PC-3 (cell line): ENCODE measurements at regions not wholly inside any gene's neighbourhood (a gene's known extent, or its start where the extent isn't known, plus 50 kb on each side); places are given as distances from the start of the nearest gene placed in this dataset.

ENCODE experiments used
- ATAC-seq: fragments of 200-7000 bp; cut with Tn5 transposase; 2 replicates; pipeline ENCODE4 v1.9.1; 2020; ENCODE audit warnings: mild to moderate bottlenecking, moderate library complexity
- BruUV-seq: library from RNA; stranded (reverse); fragments of 400-500 nt; replicated peaks from 2 replicates; lab custom pipeline; 2021; lab: Mats Ljungman, UMichigan
- CTCF ChIA-PET: fragments of 300-600 bp; sonication (Branson Sonifier 250); formaldehyde crosslinking; loops from one replicate; lab custom pipeline; 2022; ENCODE audit warnings: antibody characterized with exemption; lab: Charles Lee
- POLR2A ChIA-PET: fragments of 300-600 bp; sonication (Branson Sonifier 250); formaldehyde crosslinking; loops from one replicate; lab custom pipeline; 2022; ENCODE audit warnings: antibody characterized with exemption; ENCODE audit not compliant: unreplicated experiment; lab: Charles Lee
- DNase-seq: peaks from one replicate; pipeline ENCODE4 v3.0.0-alpha.2; 2015
- H2AFZ ChIP-seq: fragments of 300-600 bp; sonication (generic); 2 replicates; pipeline ENCODE4 v1.6.0; 2016; ENCODE audit warnings: antibody characterized with exemption, low read length
- H3F3A ChIP-seq: fragments of 300-600 bp; sonication (generic); one replicate; pipeline ENCODE4 v1.6.0; 2017; ENCODE audit warnings: antibody characterized with exemption, low read length, control low read depth, mild to moderate bottlenecking; ENCODE audit not compliant: unreplicated experiment
- H3K27ac ChIP-seq: fragments of 300-600 bp; sonication (generic); 2 replicates; pipeline ENCODE4 v1.5.1; 2016; ENCODE audit warnings: mild to moderate bottlenecking, low read length
- H3K27me3 ChIP-seq: fragments of 300-600 bp; sonication (generic); 2 replicates; pipeline ENCODE4 v1.6.1; 2016; ENCODE audit warnings: low read length, mixed read lengths
- H3K36me3 ChIP-seq: fragments of 300-600 bp; sonication (generic); 2 replicates; pipeline ENCODE4 v1.6.1; 2016; ENCODE audit warnings: low read depth, mixed run types, low read length, mixed read lengths
- H3K4me1 ChIP-seq: fragments of 300-600 bp; sonication (generic); 2 replicates; pipeline ENCODE4 v1.5.1; 2016; ENCODE audit warnings: low read length; ENCODE audit not compliant: insufficient read depth
- H3K4me2 ChIP-seq: fragments of 300-600 bp; sonication (generic); 2 replicates; pipeline ENCODE4 v1.6.0; 2016; ENCODE audit warnings: low read length
- H3K4me3 ChIP-seq: fragments of 300-600 bp; sonication (generic); 2 replicates; pipeline ENCODE4 v1.5.1; 2016; ENCODE audit warnings: mild to moderate bottlenecking, low read length, mixed read lengths
- H3K79me2 ChIP-seq: fragments of 300-600 bp; sonication (generic); 2 replicates; pipeline ENCODE4 v1.6.1; 2017; ENCODE audit warnings: low read length, mixed read lengths
- H3K9ac ChIP-seq: fragments of 300-600 bp; sonication (generic); 2 replicates; pipeline ENCODE4 v1.6.0; 2016; ENCODE audit warnings: mild to moderate bottlenecking, low read length
- H3K9me2 ChIP-seq: fragments of 300-600 bp; sonication (generic); replicated peaks from 2 replicates; pipeline ENCODE4 v1.6.1; 2016; ENCODE audit warnings: mixed run types, low read length, mixed read lengths
- H3K9me3 ChIP-seq: fragments of 300-600 bp; sonication (generic); 2 replicates; pipeline ENCODE4 v1.6.1; 2016; ENCODE audit warnings: low read length, mixed read lengths
- H4K20me1 ChIP-seq: fragments of 300-600 bp; sonication (generic); 2 replicates; pipeline ENCODE4 v1.6.1; 2016; ENCODE audit warnings: low read length, mixed read lengths
- EZH2 ChIP-seq: fragments of 300-600 bp; sonication (generic); IDR thresholded peaks from one replicate; pipeline ENCODE4 v1.6.1; 2017; ENCODE audit warnings: antibody characterized with exemption, mild to moderate bottlenecking, low read length; ENCODE audit not compliant: unreplicated experiment
- EZH2phosphoT487 ChIP-seq: fragments of 300-600 bp; sonication (generic); IDR thresholded peaks from 2 replicates; pipeline ENCODE4 v1.6.1; 2018; ENCODE audit warnings: mild to moderate bottlenecking, antibody characterized with exemption, low read length, borderline replicate concordance
- intact Hi-C: fragments of 100-400 bp; cut with micrococcal nuclease; formaldehyde crosslinking; loops from 2 replicates; pipeline ENCODE4 v1.9.0; 2023
- TF ChIP-seq, protein P1 (sequence below): fragments of 300-600 bp; sonication (generic); conservative IDR thresholded peaks from 2 replicates; pipeline ENCODE4 v1.5.1; 2017; ENCODE audit warnings: antibody characterized with exemption, low read depth, mild to moderate bottlenecking, low read length

DNA sequence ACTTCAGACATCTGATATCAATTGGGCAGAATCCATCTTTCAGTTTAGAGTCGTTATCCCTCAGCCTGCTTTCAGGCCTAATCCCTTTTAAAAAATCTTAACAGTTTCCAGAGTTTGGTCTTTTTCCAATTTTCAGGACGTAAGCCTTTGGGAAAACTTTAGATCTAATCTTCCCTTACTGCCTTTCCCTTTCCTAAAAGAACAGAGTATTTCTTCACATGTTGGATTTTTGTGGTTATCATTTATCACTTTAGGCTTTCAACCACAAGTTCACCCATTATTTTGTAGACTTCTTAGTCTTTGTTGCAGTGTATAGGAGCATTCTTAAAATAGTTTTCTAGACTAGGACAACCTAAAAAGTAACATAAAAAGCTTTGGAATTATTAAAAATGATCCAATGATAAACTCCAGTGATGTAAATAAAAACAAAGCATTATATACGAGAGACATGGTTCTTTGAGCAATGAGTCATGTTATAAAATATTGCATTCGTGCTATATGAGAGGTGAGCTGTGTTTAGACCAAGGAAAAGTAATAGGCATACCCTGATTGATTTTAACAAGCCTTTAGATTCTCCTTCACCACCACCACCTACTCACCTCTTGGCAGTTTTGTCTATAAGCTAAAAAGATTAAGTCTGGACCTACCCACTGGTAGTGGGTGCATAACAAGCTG, 90.4 kb upstream of the MCHR2 start:
- TF ChIP-seq EZH2 (no peak), EZH2phosphoT487 (no peak)
- TF ChIP-seq, protein P1, sequence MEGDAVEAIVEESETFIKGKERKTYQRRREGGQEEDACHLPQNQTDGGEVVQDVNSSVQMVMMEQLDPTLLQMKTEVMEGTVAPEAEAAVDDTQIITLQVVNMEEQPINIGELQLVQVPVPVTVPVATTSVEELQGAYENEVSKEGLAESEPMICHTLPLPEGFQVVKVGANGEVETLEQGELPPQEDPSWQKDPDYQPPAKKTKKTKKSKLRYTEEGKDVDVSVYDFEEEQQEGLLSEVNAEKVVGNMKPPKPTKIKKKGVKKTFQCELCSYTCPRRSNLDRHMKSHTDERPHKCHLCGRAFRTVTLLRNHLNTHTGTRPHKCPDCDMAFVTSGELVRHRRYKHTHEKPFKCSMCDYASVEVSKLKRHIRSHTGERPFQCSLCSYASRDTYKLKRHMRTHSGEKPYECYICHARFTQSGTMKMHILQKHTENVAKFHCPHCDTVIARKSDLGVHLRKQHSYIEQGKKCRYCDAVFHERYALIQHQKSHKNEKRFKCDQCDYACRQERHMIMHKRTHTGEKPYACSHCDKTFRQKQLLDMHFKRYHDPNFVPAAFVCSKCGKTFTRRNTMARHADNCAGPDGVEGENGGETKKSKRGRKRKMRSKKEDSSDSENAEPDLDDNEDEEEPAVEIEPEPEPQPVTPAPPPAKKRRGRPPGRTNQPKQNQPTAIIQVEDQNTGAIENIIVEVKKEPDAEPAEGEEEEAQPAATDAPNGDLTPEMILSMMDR: no peak
- ChIA-PET CTCF (no interaction called here), POLR2A (interaction anchor here (0.7 kb wide), 1 partner anchor 21 kb away, joined by 4 read pairs; no protein-coding TSS in a partner anchor)
- Histone ChIP-seq H3K79me2 (no peaks in the 10 kb centered on the region), H3F3A (no peaks in the 10 kb centered on the region), H2AFZ (no peak overlapping the region), H3K27me3 (no peaks in the 10 kb centered on the region), H3K9me2 (no peaks in the 10 kb centered on the region), H3K9ac (no peak overlapping the region), H3K4me3 (no peak overlapping the region), H3K27ac (no peak overlapping the region), H3K9me3 (no peaks in the 10 kb centered on the region), H3K4me1 (no peaks in the 10 kb centered on the region), H3K4me2 (no peak overlapping the region), H4K20me1 (no peaks in the 10 kb centered on the region), H3K36me3 (no peaks in the 10 kb centered on the region)
- peak; percentile 43; the same call in 1 of the 2 replicates for ATAC-seq
- BruUV-seq: no TSS peak
- no peak for DNase-seq
- intact Hi-C loops: no loop called here

DNA sequence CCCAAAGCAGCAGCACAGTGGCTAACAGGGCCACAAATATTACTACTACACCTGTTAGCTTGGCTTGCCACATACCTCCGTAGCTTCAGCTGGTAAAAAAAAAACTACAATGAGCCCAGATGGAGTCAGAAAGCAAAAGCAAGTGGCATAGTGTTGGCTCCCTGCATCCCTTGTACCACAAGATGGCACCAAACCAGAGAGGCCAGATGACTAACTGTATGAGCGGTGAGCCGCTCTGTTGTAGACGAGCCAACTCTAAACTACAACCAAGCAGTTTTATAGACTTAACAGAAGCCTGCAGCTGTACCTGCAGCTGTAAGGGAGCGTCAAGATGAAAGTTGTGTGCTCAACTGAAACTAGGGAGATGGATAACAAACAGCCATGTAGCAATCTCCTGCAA, 84.5 kb upstream of the MCHR2 start:
- ChIA-PET CTCF (interaction anchor here (0.6 to 1.0 kb wide), 5 partner anchors 19 to 78 kb away, joined by 3 to 5 read pairs (median 4); no protein-coding TSS in a partner anchor), POLR2A (no interaction called here)
- Histone ChIP-seq H2AFZ (no peak overlapping the region; the same call in 1 of the 2 replicates), H3K4me2 (peak overlapping the region; percentile 29), H3K4me1 (no peaks in the 10 kb centered on the region), H3K9ac (no peak overlapping the region), H3K9me2 (no peaks in the 10 kb centered on the region), H3K79me2 (no peaks in the 10 kb centered on the region), H4K20me1 (no peaks in the 10 kb centered on the region), H3F3A (no peaks in the 10 kb centered on the region), H3K36me3 (no peaks in the 10 kb centered on the region), H3K4me3 (no peak overlapping the region), H3K27ac (no peak overlapping the region), H3K9me3 (no peaks in the 10 kb centered on the region), H3K27me3 (peaks cover 13% of the 10 kb centered on the region; the same call in 1 of the 2 replicates)
- no TSS peak for BruUV-seq
- peak; percentile 71 for DNase-seq
- ATAC-seq: peak; percentile 96
- intact Hi-C loops: loop anchor here (1.0 to 5.0 kb wide), 2 partner anchors 21 to 76 kb away; no protein-coding TSS in a partner anchor
- TF ChIP-seq EZH2 (no peak), EZH2phosphoT487 (no peak)
- TF ChIP-seq, protein P1: peak; percentile 79

DNA sequence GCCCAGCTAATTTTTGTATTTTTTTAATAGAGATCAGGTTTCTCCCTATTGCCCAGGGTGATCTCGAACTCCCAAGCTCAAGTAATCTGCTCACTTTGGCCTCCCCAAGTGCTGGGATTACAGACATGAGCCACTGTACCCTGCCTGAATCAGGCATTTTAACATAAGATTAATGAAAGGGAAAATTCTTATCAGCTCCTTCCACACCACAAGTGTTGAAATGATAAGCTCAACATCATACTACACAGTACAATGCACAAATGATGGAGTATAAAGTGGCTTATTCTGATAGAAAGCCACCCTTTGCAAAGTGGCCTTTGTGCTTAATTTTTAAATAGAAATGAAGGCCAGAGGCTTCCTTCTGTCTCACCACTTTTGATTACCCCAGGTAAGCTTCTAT, 71.3 kb upstream of the MCHR2 start:
- Histone ChIP-seq H3K4me2 (no peak overlapping the region), H3K4me3 (no peak overlapping the region), H3K9me2 (no peaks in the 10 kb centered on the region), H3F3A (no peaks in the 10 kb centered on the region), H3K27me3 (no peaks in the 10 kb centered on the region), H2AFZ (no peak overlapping the region), H3K27ac (no peak overlapping the region), H4K20me1 (no peaks in the 10 kb centered on the region), H3K4me1 (no peaks in the 10 kb centered on the region), H3K9me3 (no peaks in the 10 kb centered on the region), H3K79me2 (no peaks in the 10 kb centered on the region), H3K36me3 (no peaks in the 10 kb centered on the region), H3K9ac (no peak overlapping the region)
- TF ChIP-seq EZH2: no peak
- no peak for TF ChIP-seq EZH2phosphoT487
- TF ChIP-seq, protein P1: no peak
- ChIA-PET CTCF (no interaction called here), POLR2A (no interaction called here)
- intact Hi-C loops: no loop called here
- DNase-seq (no peak), ATAC-seq (no peak)
- no TSS peak for BruUV-seq
